SK-MEL-5 (cell line): ENCODE measurements at regions not wholly inside any gene's neighbourhood (a gene's known extent, or its start where the extent isn't known, plus 50 kb on each side); places are given as distances from the start of the nearest gene placed in this dataset.
"Not testable (repeated sequence)": the region's sequence is repeated elsewhere in the genome, so short reads cannot be mapped to it uniquely, and the experiment has no call there.

Experiments used
- DNase-seq: peaks from one replicate; pipeline ENCODE4 v3.0.0-alpha.2; 2016; ENCODE audit warnings: low read depth, low spot score
- in situ Hi-C: cut with HindIII; loops from 2 replicates; pipeline ENCODE4 v1.10.0; 2016; ENCODE audit warnings: low sequenced_read_pairs, high pct_unique_total_duplicates, low pct_unique_long_range_greater_than_20kb

GRCh38 chr17:5770441-5771270, 186.3 kb upstream of the NLRP1 start:
- DNase-seq: no peak
- in situ Hi-C loops: no loop called here

DNA sequence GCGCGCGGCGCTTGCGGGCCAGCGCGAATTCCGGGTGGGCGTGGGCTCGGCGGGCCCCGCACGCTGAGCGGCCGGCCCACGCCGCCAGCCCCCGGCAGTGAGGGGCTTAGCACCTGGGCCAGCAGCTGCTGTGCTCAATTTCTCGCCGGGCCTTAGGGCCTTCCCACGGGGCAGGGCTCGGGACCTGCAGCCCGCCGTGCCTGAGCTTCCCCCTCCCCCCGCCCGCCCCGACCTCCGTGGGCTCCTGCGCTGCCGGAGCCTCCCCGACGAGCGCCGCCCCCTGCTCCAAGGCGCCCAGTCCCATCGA, 186.9 kb upstream of the NLRP1 start:
- DNase-seq, in situ Hi-C loops: not testable (repeated sequence)

DNA sequence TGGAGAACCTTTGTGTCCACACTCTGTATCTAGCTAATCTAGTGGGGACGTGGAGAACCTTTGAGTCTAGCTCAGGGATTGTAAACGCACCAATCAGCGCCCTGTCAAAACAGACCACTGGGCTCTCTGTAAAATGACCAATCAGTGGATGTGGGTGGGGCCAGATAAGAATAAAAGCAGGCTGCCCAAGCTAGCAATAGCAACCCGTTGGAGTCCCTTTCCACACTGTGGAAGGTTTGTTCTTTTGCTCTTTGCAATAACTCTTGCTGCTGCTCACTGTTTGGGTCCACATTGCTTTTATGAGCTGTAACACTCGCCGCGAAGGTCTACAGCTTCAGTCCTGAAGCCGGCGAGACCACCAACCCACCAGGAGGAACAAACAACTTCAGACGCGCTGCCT, 187.7 kb upstream of the NLRP1 start:
- DNase-seq, in situ Hi-C loops: not testable (repeated sequence)

DNA sequence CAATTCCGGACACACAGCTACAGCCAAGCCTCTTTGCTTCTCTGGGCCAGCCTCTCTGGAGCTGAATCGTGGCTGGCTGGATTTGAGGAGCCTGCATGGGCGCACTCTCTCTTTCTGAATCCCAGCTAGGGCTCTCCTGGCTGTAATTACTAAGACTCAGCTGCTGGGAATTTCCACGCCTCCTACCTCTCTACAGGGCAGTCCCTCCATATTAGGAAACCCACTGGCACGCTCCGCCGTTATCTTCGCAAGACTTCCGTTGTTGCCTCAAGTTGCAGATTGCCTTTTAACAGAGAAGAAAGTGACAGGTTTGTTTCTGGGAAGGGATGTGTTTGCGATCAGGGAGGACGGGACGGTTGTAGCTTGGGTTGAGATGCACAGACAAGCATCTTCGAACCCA, 188.4 kb upstream of the NLRP1 start:
- in situ Hi-C loops: no loop called here
- DNase-seq: no peak

GRCh38 chr17:5773816-5774360, 189.6 kb upstream of the NLRP1 start:
- no peak for DNase-seq
- in situ Hi-C loops: no loop called here

DNA sequence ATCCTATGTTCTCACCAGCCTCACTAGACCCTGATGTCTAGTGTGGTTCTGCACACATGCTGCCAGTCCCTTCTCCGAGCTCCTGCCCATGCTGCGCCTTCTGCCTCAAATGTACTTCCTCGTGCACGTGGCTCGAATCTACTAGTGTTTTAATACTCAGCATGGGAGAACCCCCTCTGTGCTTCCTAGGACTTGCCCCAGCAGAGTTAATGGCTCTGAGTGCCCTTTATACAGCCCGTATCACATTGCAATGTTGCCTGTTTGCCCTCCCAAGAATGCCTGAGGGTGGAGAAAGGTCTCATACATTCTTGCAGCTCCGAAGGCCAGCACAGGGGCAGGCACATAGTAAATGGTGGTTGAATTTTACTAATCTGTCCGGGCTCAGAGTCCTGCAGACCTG, 190.8 kb upstream of the NLRP1 start:
- in situ Hi-C loops: no loop called here

GRCh38 chr17:5780476-5780875, 196.2 kb upstream of the NLRP1 start:
- in situ Hi-C loops: no loop called here
- peak; percentile 14 for DNase-seq

More for the DNA sequence above, 190.8 kb upstream of the NLRP1 start:
- no peak for DNase-seq

GRCh38 chr17:5781236-5781927, 197.1 kb upstream of the NLRP1 start:
- DNase-seq: no peak
- in situ Hi-C loops: no loop called here

DNA sequence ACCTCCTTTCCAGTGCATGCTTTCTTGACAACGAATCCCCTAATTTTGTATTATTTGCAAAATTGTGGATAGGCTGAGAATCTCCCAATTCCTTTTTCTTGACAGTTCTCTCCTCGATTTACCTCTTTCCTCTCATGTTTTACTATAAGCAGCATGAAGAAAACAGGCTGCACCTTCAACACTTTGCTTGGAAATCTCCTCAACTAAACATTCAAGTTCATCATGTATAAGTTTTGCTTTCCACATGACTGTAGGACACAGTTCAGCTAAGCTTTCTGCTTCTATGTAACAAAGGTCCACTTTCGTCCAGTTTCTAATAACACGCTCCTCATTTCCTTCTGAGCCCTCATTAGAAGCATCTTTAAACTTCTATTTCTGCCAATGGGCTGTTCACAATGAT, 199.0 kb upstream of the NLRP1 start:
- in situ Hi-C loops: no loop called here
- DNase-seq: no peak

GRCh38 chr17:5783851-5784250, 199.5 kb upstream of the NLRP1 start:
- no peak for DNase-seq
- in situ Hi-C loops: no loop called here

DNA sequence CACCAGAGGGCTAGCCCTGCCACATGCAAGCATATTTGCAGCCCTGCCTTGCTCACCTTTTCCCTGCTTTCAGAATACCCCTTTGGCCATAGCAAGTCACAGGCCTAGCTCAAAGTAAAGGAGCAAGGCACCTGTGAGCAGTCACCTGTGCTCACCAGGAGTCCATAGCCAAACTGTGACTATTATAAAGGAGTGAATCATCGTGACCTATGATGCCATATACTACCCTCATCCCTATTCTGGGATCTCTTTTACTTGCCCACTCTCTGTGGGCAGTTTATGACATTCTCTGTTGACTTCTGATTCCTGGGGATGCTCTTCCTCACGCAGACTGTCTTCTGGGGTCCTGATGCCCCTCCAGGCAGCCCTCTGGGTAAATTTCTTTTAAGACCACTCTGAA, 200.5 kb upstream of the NLRP1 start:
- in situ Hi-C loops: no loop called here
- no peak for DNase-seq

GRCh38 chr17:5785338-5785737, 201.0 kb upstream of the NLRP1 start:
- DNase-seq: no peak
- in situ Hi-C loops: no loop called here

GRCh38 chr17:5785867-5786509, 201.7 kb upstream of the NLRP1 start:
- no peak for DNase-seq
- in situ Hi-C loops: no loop called here

DNA sequence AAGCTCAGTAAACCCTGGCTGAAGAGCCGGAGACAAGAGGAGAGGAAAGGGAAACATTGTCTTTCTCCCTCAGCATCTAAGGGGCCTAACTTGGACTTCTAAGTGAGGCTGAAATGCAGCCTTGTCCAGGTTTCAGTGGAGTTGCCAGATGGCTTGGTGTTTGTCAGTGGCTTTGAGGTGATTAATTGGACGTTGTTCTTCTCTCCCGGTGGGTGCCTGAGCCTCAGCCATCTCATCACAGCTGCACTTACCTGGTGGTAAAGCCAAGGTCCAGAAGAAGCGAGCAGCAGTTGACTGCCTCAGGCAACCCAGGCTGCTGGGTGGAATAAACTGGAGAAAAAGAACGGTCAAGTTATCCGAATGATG, 202.2 kb upstream of the NLRP1 start:
- in situ Hi-C loops: no loop called here

GRCh38 chr17:5788266-5788900, 204.1 kb upstream of the NLRP1 start:
- DNase-seq: no peak
- in situ Hi-C loops: no loop called here

More for the DNA sequence above, 202.2 kb upstream of the NLRP1 start:
- DNase-seq: no peak

- in situ Hi-C loops: no loop called here
Measured at GRCh38 chr17:5789528-5789927, 205.2 kb upstream of the NLRP1 start.

GRCh38 chr17:5793157-5793556, 208.8 kb upstream of the NLRP1 start:
- in situ Hi-C loops: no loop called here
- DNase-seq: no peak

More at GRCh38 chr17:5789528-5789927, 205.2 kb upstream of the NLRP1 start:
- DNase-seq: no peak

DNA sequence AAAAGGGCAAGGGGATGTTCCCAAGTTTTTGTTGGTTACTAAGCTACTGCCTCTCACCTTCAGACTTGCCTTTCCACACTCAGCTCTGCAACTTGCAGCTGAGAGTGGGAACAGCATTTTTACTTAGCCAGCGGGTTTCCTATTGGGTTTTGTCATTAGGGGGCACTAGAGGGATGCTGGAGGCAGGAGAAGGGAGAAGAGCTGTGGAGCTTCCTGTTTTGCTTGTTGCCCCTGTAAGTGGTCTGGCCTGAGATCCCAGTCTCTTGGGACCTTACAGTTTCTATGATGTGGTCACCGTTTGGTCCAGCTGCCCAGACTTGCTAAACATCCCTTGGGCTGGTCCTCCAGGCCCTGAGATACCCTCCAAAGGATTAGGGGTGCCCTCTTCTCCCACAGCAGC, 209.6 kb upstream of the NLRP1 start:
- in situ Hi-C loops: no loop called here
- DNase-seq: peak; percentile 36
